ENCODE measurements at regions not wholly inside any gene's neighbourhood (a gene's known extent, or its start where the extent isn't known, plus 50 kb on each side); places are given as distances from the start of the nearest gene placed in this dataset.
A peak's percentile ranks its signal among the peaks of the same experiment; 100 is the strongest.

- Histone ChIP-seq H4K20me1 (ENCODE audit: insufficient read depth, low read length) (no peaks in the 10 kb centered on the region), H2AFZ (ENCODE audit: insufficient read depth, low read depth, low read length, poor library complexity, severe bottlenecking) (peak overlapping the region; percentile 65), H3K27ac (ENCODE audit: low read depth in 1 of 2, low read length in 2 of 2) (peak overlapping the region; percentile 0 to 61), H3K9ac (ENCODE audit: insufficient read depth, low read length, poor library complexity, severe bottlenecking) (no peak overlapping the region), H3K36me3 (replicated peaks in 1 of 2; ENCODE audit: control insufficient read depth in 1 of 2, insufficient read depth in 2 of 2, low read length in 2 of 2) (no peaks in the 10 kb centered on the region), H3K79me2 (ENCODE audit: insufficient read depth, low read length) (no peaks in the 10 kb centered on the region), H3K4me1 (ENCODE audit: control insufficient read depth in 1 of 2, insufficient read depth in 2 of 2, low read length in 2 of 2) (peaks cover 30 to 37% of the 10 kb centered on the region in 2 donors), H3K27me3 (ENCODE audit: control insufficient read depth in 2 of 2, insufficient read depth in 2 of 2, low read length in 2 of 2) (no peaks in the 10 kb centered on the region), H3K9me3 (replicated peaks in 1 of 2; ENCODE audit: control insufficient read depth in 1 of 2, insufficient read depth in 1 of 2, low read length in 2 of 2) (peaks cover 0 to 4% of the 10 kb centered on the region in 2 donors), H3K4me2 (replicated peaks; ENCODE audit: extremely low read depth, low read length, poor library complexity, severe bottlenecking) (peak overlapping the region; percentile 52), H3K4me3 (replicated peaks in 1 of 3; ENCODE audit: low read depth in 2 of 3, low read length in 3 of 3) (peak overlapping the region in 1 of 3 experiments; percentile 30)
- peaks cover 21% of the 10 kb centered on the region for H3K4me1 Mint-ChIP-seq
- H3K36me3 Mint-ChIP-seq: peaks cover 2 to 3% of the 10 kb centered on the region in 2 donors
- DNase-seq: peak in 1 of 3 donors; percentile 32
- 0% methylated on average over 1 of the region's 6 CpGs for WGBS (ENCODE audit: insufficient coverage)
- intact Hi-C loops (cut with micrococcal nuclease): no loop called here
- peaks cover 0 to 1% (median 0%) of the 10 kb centered on the region in 3 donors for H3K27me3 Mint-ChIP-seq (ENCODE audit: low read depth in 3 of 3)
- peaks cover 0 to 7% (median 2%) of the 10 kb centered on the region in 7 donors for H3K9me3 Mint-ChIP-seq
- peak overlapping the region in 4 of 7 donors; percentile 6 to 65 (median 26) for H3K27ac Mint-ChIP-seq
- H3K4me3 Mint-ChIP-seq: peak overlapping the region in 1 of 2 donors; percentile 9
- TF ChIP-seq CTCF (IDR thresholded peaks at IDR 0.05): no peak
These were observed 109.5 kb upstream of the FNDC3A start for GRCh38 chr13:48866249-48866648.

DNA sequence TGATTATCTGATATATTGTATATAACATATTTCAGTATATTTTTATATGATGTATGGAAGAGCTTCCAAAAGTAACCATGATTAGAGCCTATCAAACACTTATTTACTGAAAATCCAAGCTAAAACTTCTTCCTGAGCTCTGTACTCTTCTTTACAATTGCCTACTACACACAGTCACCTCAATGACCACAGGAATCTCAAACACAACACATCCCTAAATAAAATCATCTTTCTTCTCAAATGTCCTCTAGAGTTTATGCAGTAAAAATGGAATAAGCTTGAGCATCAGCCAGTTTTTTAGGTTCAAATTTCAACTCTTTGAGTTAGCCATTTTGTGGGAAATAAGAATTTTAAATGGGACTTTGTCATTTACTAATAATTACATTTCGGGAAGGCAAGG lies 102.6 kb upstream of the FNDC3A start:
- no peak for TF ChIP-seq CTCF (IDR thresholded peaks at IDR 0.05)
- Histone ChIP-seq H3K4me1 (ENCODE audit: control insufficient read depth in 1 of 2, insufficient read depth in 2 of 2, low read length in 2 of 2) (peaks cover 0 to 5% of the 10 kb centered on the region in 2 donors), H3K27ac (ENCODE audit: low read depth in 1 of 2, low read length in 2 of 2) (no peak overlapping the region), H3K27me3 (ENCODE audit: control insufficient read depth in 2 of 2, insufficient read depth in 2 of 2, low read length in 2 of 2) (no peaks in the 10 kb centered on the region), H2AFZ (ENCODE audit: insufficient read depth, low read depth, low read length, poor library complexity, severe bottlenecking) (no peak overlapping the region), H3K4me2 (replicated peaks; ENCODE audit: extremely low read depth, low read length, poor library complexity, severe bottlenecking) (no peak overlapping the region), H3K9me3 (replicated peaks in 1 of 2; ENCODE audit: control insufficient read depth in 1 of 2, insufficient read depth in 1 of 2, low read length in 2 of 2) (peaks cover 0 to 4% of the 10 kb centered on the region in 2 donors), H3K9ac (ENCODE audit: insufficient read depth, low read length, poor library complexity, severe bottlenecking) (no peak overlapping the region), H3K79me2 (ENCODE audit: insufficient read depth, low read length) (no peaks in the 10 kb centered on the region), H3K36me3 (replicated peaks in 1 of 2; ENCODE audit: control insufficient read depth in 1 of 2, insufficient read depth in 2 of 2, low read length in 2 of 2) (no peaks in the 10 kb centered on the region), H3K4me3 (replicated peaks in 1 of 3; ENCODE audit: low read depth in 2 of 3, low read length in 3 of 3) (no peak overlapping the region), H4K20me1 (ENCODE audit: insufficient read depth, low read length) (no peaks in the 10 kb centered on the region)
- Mint-ChIP-seq H3K9me3 (no peaks in the 10 kb centered on the region), H3K4me1 (peaks cover 12% of the 10 kb centered on the region), H3K36me3 (no peaks in the 10 kb centered on the region), H3K27me3 (ENCODE audit: low read depth in 3 of 3) (no peaks in the 10 kb centered on the region), H3K27ac (no peak overlapping the region), H3K4me3 (no peak overlapping the region)
- no peak for DNase-seq
- intact Hi-C loops (cut with micrococcal nuclease): no loop called here
- no CpG with 5 or more reads among the region's 1 CpG for WGBS (ENCODE audit: insufficient coverage)
